Right lobe of liver (tissue), 6 donors: ENCODE measurements at regions not wholly inside any gene's neighbourhood (a gene's known extent, or its start where the extent isn't known, plus 50 kb on each side); places are given as distances from the start of the nearest gene placed in this dataset.
"Not testable (repeated sequence)": the region's sequence is repeated elsewhere in the genome, so short reads cannot be mapped to it uniquely, and the experiment has no call there.

ENCODE experiments used
- ATAC-seq, 4 donors: fragments of 200-7000 bp; cut with Tn5 transposase; one replicate each; pipeline ENCODE4 v1.9.1; 2020; ENCODE audit warnings: mild to moderate bottlenecking in 4 of 4, moderate library complexity in 4 of 4
- DNase-seq, 3 donors: peaks; one replicate each; pipeline ENCODE4 v3.0.0-alpha.2; 2020
- H3K27ac ChIP-seq, 3 donors: fragments of 200-600 bp; one replicate each; pipeline ENCODE4 v1.8.0; 2022
- H3K27me3 ChIP-seq, 2 donors: fragments of 200-600 bp; one replicate each; pipeline ENCODE4 v1.8.0; 2022
- H3K36me3 ChIP-seq, 4 donors: fragments of 200-600 bp; sonication (generic) in 1 of 4; one replicate each; pipeline versions ENCODE4 v1.5.1 to v1.8.0; 2017 to 2022; ENCODE audit warnings: control low read depth in 1 of 4
- H3K4me1 ChIP-seq, 4 donors: fragments of 200-600 bp; sonication (generic) in 1 of 4; one replicate each; pipeline versions ENCODE4 v1.5.1 to v1.8.0; 2017 to 2022; ENCODE audit warnings: control low read depth in 1 of 4
- H3K4me3 ChIP-seq, 3 donors: fragments of 200-600 bp; one replicate each; pipeline ENCODE4 v1.8.0; 2022
- H3K9me3 ChIP-seq, 4 donors: fragments of 200-600 bp; sonication (generic) in 1 of 4; one replicate each; pipeline versions ENCODE4 v1.5.1 to v1.8.0; 2017 to 2022; ENCODE audit warnings: control low read depth in 1 of 4
- POLR2A ChIP-seq: fragments of 450-650 bp; IDR thresholded peaks from one replicate; pipeline ENCODE4 v1.6.1; 2017; ENCODE audit warnings: antibody characterized with exemption, mild to moderate bottlenecking
- WGBS: methylation state at CpG from one replicate; pipeline ENCODE4 v1.1.6; 2018; ENCODE audit warnings: low coverage, low lambda C conversion rate; ENCODE audit not compliant: insufficient coverage; ENCODE audit errors: missing lambda C conversion rate; 5-methylcytosine and 5-hydroxymethylcytosine counted together
- intact Hi-C, 2 donors: fragments of 100-400 bp; cut with DNase I; formaldehyde crosslinking; loops; one replicate each; pipeline versions ENCODE4 v1.11.2 to v1.14.1; 2022
- TF ChIP-seq, protein P1 (sequence below), 4 donors: fragments of 200-600 bp in 3 of 4; fragments of 450-650 bp in 1 of 4; IDR thresholded peaks; one replicate each; pipeline versions ENCODE4 v1.5.1 to v1.8.0; 2016 to 2022; ENCODE audit warnings: antibody characterized with exemption in 4 of 4, mild to moderate bottlenecking in 2 of 4
- donor health status: DM: no; HTN: yes; CAD: no.
- donor health status: DM: no; HTN: no; CAD: no.
- donor health status: DM: no; HTN: no; CAD: no.
- donor health status: DM: no; HTN: yes; CAD: no.
- donor health status: DM: no; HTN: yes; CAD: no.

DNA sequence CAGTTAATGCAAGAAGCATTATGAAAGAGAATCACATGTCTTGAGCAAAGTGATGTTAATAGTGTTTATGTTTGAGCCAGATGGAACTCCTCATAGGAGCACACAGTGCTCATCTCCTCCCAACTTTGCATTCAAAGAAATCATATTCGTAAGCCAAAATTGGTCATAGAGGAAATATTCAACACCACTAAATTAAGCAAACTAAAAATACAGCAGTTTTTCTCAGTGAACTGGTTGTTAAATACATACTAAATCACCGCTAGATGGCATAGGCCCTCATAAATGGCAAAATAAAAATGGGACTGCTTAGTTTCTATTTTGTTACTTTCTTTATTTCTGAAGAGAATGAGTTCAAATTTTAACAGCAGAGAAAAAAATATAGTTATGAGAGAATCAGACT, 114.3 kb downstream of the SYT15 start:
- H3K36me3 ChIP-seq, H3K27me3 ChIP-seq, H3K27ac ChIP-seq, H3K9me3 ChIP-seq, H3K4me1 ChIP-seq, intact Hi-C loops, DNase-seq, H3K4me3 ChIP-seq: not testable (repeated sequence)
- peak; percentile 33 to 73 (median 64) for ATAC-seq
- WGBS, result 0% methylated on average over 1 of the region's 2 CpGs
- TF ChIP-seq, protein P1, sequence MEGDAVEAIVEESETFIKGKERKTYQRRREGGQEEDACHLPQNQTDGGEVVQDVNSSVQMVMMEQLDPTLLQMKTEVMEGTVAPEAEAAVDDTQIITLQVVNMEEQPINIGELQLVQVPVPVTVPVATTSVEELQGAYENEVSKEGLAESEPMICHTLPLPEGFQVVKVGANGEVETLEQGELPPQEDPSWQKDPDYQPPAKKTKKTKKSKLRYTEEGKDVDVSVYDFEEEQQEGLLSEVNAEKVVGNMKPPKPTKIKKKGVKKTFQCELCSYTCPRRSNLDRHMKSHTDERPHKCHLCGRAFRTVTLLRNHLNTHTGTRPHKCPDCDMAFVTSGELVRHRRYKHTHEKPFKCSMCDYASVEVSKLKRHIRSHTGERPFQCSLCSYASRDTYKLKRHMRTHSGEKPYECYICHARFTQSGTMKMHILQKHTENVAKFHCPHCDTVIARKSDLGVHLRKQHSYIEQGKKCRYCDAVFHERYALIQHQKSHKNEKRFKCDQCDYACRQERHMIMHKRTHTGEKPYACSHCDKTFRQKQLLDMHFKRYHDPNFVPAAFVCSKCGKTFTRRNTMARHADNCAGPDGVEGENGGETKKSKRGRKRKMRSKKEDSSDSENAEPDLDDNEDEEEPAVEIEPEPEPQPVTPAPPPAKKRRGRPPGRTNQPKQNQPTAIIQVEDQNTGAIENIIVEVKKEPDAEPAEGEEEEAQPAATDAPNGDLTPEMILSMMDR (IDR thresholded peaks at IDR 0.05), result peak in 3 of 4 donors; percentile 10 to 26 (median 20)

DNA sequence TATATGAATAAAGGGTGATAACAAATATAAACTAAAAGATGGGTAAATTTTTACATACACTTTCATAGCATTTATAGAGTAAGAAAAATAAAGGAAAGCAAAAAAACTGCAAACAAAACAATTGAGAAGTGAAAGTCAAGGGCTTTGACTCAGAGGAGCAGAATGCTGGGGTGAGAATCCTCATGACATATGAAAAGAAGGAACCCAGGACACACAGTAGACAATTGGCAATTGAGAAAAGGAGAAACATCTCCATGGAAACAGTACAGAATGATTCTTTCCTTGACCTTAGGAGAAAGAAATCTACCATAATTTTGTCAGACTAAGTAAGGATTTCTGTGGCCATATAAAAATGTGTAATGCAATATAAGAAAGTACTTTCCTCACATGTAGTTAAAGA, 138.3 kb downstream of the SYT15 start:
- intact Hi-C loops, H3K9me3 ChIP-seq, ATAC-seq, H3K4me3 ChIP-seq, H3K36me3 ChIP-seq, H3K27ac ChIP-seq, DNase-seq, H3K27me3 ChIP-seq, H3K4me1 ChIP-seq: not testable (repeated sequence)

DNA sequence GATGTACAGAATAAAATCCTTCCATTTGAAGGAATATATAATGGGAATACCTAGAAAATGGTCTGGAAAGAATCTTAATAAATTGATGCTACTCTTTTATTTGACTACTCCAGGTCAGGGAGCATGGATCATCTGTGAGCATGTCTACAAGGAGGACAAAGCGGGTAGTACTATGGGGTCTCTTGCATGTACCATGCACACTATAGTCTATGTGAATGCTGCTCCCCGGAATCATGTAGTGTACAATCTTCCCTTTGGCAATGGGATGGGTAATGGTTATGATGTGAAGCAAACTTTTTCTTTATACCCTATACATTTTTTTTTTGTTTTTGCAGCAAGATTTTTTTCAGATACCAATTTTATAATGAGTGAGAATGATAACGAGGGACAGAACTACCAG, 139.1 kb downstream of the SYT15 start:
- H3K36me3 ChIP-seq, H3K4me1 ChIP-seq, DNase-seq, H3K27me3 ChIP-seq, H3K27ac ChIP-seq, H3K4me3 ChIP-seq, H3K9me3 ChIP-seq, intact Hi-C loops, ATAC-seq: not testable (repeated sequence)
- 89% methylated on average over 3 of the region's 3 CpGs for WGBS

DNA sequence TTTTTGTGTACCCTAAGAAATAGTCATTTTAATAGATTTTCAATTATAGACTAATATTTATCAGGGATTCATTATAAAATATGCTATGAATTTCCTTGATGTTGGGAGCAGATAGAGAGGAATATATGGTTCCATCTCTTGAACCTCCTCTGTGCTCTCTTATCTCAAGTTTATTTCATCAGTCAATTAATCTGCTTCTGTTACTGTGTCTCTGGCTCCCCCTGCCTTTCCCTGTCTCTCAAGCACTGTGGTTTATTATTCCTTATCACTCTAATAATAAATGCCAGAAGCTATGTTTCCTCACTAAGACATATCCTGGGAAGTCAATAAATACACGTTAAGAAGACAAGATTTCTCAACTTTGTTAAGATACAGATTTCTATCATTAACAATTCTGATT, 141.5 kb downstream of the SYT15 start:
- H3K9me3 ChIP-seq, H3K27ac ChIP-seq, H3K27me3 ChIP-seq, H3K4me1 ChIP-seq, H3K36me3 ChIP-seq, H3K4me3 ChIP-seq, intact Hi-C loops: not testable (repeated sequence)
- peak; percentile 90 to 97 (median 95) for ATAC-seq
- WGBS, result no CpG with 5 or more reads among the region's 1 CpG
- DNase-seq, result peak; percentile 41 to 71 (median 62)
- TF ChIP-seq, protein P1 (IDR thresholded peaks at IDR 0.05), result peak in 3 of 4 donors; percentile 40 to 49 (median 47)

DNA sequence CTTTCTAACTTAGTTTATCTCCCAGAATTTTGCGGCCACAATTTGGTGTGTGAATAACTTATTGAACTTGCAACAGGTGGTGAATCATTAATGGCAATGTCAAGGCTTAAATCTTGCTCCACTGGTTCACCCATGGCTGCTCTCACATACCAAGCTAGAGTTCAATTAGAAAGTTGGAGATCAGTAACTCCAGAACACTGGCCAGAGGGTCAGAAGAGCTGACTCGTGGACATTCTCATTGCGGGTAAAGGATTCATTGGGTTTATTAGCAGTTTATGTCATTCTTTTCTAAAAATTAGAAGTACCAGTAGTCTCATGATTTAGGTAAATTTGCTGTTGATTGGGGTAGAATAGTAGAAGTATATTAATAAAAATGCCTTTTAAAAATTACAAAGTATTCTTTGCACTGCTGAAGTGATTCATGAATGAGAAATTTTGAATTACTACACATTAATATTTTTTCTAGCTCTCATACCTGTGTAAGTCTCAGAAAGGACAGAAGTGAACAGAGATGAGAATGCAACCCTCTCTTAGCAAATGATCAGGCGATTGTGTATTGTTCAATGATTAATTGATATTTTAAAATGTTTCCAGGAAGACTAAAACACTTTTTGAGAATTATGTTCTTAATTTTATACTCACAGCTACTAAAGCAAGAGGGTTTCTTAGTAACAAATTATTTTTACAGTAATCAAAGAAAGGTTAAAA, 142.0 kb downstream of the SYT15 start:
- peak overlapping the region; percentile 12 to 47 (median 35) for H3K4me3 ChIP-seq
- WGBS, result 35% methylated on average over 4 of the region's 4 CpGs
- H3K27me3 ChIP-seq, H3K9me3 ChIP-seq, H3K36me3 ChIP-seq, intact Hi-C loops, DNase-seq, H3K4me1 ChIP-seq: not testable (repeated sequence)
- peak; percentile 72 for TF ChIP-seq POLR2A
- peak overlapping the region; percentile 36 to 79 (median 54) for H3K27ac ChIP-seq
- ATAC-seq, result peak; percentile 90 to 93 (median 92)

DNA sequence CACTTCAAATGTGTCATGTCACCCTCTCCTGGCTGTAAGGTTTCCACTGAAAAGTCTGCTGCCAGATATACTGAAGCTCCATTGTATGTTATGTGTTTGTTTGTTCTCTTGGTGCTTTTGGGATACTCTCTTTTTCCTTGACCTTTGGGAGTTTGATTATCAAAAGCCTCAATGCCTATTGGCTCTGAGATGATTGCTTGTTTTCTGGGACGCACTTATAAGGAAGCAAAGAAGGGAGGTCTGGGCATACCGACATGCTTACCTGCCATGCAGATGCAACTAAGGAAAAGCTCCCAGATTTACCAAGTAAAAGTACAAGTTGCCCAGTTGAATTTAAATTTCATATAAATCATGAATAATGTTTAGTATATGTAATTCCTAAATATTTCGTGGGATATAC, 145.3 kb downstream of the SYT15 start:
- WGBS, result 77% methylated on average over 3 of the region's 3 CpGs
- ATAC-seq, intact Hi-C loops, H3K4me3 ChIP-seq, H3K9me3 ChIP-seq, H3K4me1 ChIP-seq, H3K27ac ChIP-seq, H3K36me3 ChIP-seq, DNase-seq, H3K27me3 ChIP-seq: not testable (repeated sequence)

DNA sequence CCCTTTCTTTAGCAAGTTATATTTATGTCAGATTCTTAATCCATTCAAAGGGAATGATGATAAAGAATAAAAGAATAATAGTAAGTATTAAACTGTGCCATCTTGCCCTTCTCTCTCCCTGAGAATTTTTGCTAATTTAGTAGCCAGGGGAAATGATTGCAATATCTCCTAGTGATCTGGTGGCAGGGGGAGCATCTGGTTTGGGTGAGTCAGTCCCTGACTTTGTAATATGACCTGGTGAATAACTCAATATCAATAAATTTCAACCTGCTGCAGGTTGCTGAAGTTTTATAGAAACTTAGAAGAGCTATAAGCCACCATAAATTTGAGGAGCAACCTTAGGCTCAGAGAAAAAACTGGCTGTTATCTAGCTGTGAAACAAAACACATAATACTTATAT, 149.4 kb downstream of the SYT15 start:
- peak in 1 of 4 donors; percentile 28 for ATAC-seq
- H3K4me3 ChIP-seq, H3K27ac ChIP-seq, H3K9me3 ChIP-seq, DNase-seq, H3K36me3 ChIP-seq, intact Hi-C loops, H3K27me3 ChIP-seq, H3K4me1 ChIP-seq: not testable (repeated sequence)

DNA sequence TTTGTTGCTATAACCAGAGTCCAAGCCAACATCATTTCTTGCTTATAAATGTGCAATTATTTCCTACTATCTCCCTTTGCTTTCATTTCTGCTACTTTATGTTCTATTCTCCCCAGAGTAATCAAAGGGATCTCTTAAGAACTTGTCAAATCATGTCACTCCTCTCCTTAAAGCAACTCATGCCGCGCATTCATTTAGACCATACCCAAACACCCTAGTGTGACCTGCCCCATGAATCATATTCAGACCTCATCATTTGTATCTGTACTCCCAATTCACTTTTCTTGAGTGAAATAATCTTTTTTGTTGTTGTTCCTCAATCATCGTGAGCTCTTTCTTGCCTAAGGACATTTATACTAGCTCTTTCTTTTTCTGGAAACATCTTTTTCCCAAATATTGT, 151.8 kb downstream of the SYT15 start:
- not testable (repeated sequence) for ATAC-seq
- WGBS, result no CpG with 5 or more reads among the region's 3 CpGs

DNA sequence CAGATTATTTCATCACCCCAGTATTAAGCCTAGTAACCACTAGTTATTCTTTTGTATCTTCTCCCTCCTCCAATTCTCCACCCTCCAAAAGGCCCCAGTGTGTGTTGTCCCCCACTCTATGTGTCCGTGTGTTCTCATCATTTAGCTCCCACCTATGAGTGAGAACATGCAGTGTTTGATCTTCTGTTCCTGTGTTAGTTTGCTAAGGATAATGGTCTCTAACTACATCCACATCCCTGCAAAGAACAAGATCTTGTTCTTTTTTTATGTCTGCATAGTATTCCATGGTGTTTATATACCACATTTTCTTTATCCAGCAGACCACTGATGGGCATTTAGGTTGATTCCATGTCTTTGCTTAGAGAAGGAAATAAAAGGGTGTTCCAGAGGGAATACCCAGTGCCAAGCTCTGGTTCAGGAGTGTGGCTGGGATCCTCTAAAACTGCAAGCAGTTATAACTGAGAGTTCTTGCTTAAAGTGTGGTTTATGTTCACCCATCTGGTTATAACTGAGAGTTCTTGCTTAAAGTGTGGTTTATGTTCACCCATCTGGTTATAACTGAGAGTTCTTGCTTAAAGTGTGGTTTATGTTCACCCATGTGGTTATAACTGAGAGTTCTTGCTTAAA, 154.8 kb downstream of the SYT15 start:
- DNase-seq, H3K4me3 ChIP-seq, ATAC-seq, H3K27me3 ChIP-seq, H3K36me3 ChIP-seq, intact Hi-C loops, H3K27ac ChIP-seq, H3K9me3 ChIP-seq, H3K4me1 ChIP-seq: not testable (repeated sequence)
- WGBS, result no CpG with 5 or more reads among the region's 1 CpG

More for the DNA sequence above, 151.8 kb downstream of the SYT15 start:
- H3K36me3 ChIP-seq, H3K4me1 ChIP-seq, DNase-seq, H3K4me3 ChIP-seq, H3K27me3 ChIP-seq, H3K27ac ChIP-seq, H3K9me3 ChIP-seq, intact Hi-C loops: not testable (repeated sequence)

DNA sequence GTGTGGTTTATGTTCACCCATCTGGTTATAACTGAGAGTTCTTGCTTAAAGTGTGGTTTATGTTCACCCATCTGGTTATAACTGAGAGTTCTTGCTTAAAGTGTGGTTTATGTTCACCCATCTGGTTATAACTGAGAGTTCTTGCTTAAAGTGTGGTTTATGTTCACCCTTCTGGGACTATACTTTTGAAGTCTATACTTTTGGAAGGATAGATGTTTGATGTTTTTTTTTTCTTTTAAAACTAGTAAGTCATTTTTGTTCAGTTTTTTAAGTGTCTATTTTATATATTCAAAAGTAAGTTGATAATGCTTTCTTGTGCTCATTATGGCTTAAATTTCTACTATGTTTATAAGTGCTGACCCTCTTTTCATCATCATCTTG, 155.3 kb downstream of the SYT15 start:
- H3K27me3 ChIP-seq, intact Hi-C loops, H3K27ac ChIP-seq, ATAC-seq, DNase-seq, H3K4me3 ChIP-seq, H3K4me1 ChIP-seq, H3K9me3 ChIP-seq, H3K36me3 ChIP-seq: not testable (repeated sequence)
